GM12878 (cell line): ENCODE measurements at regions not wholly inside any gene's neighbourhood (a gene's known extent, or its start where the extent isn't known, plus 50 kb on each side); places are given as distances from the start of the nearest gene placed in this dataset.
A peak's percentile ranks its signal among the peaks of the same experiment; 100 is the strongest.

Experiments
- ASH2L ChIP-seq: fragments of 300-600, 200-600 bp; sonication (generic); IDR thresholded peaks from 2 replicates; pipeline ENCODE4 v1.6.1; 2017; ENCODE audit warnings: low read depth, mild to moderate bottlenecking, borderline replicate concordance
- ATF7 ChIP-seq: fragments of 450-650 bp; IDR thresholded peaks from 2 replicates; pipeline ENCODE4 v1.6.1; 2016; ENCODE audit warnings: low read depth, mild to moderate bottlenecking
- BACH1 ChIP-seq: fragments of 450-650 bp; IDR thresholded peaks from 2 replicates; pipeline ENCODE4 v1.6.1; 2017; ENCODE audit warnings: mild to moderate bottlenecking, borderline replicate concordance
- BCL11A ChIP-seq: IDR thresholded peaks from 2 replicates; pipeline ENCODE4 v1.6.1; 2011; ENCODE audit warnings: low read depth, low read length
- EP300 ChIP-seq, 2 experiments: fragments of 150-350 bp in 1 of 2; IDR thresholded peaks; 2 replicates each; pipeline ENCODE4 v1.6.1; 2011 to 2012; ENCODE audit warnings: low read depth in 2 of 2, low read length in 2 of 2, borderline replicate concordance in 1 of 2, improper control_type of control experiment in 1 of 2, inconsistent platforms in 1 of 2; ENCODE audit not compliant: control insufficient read depth in 1 of 2
- EZH2 ChIP-seq: IDR thresholded peaks from 2 replicates; pipeline ENCODE4 v1.6.1; 2012; ENCODE audit warnings: low read depth, mild to moderate bottlenecking, control low read depth, inconsistent platforms, low read length, borderline replicate concordance; ENCODE audit not compliant: control insufficient read depth
- MTA2 ChIP-seq: fragments of 450-650 bp; IDR thresholded peaks from 2 replicates; pipeline ENCODE4 v1.6.1; 2016; ENCODE audit warnings: low read depth, mild to moderate bottlenecking, moderate library complexity
- MYC ChIP-seq: IDR thresholded peaks from 2 replicates; pipeline ENCODE4 v1.6.1; 2011; ENCODE audit warnings: mild to moderate bottlenecking, low read length, moderate library complexity, inconsistent platforms; ENCODE audit not compliant: insufficient read depth, insufficient replicate concordance, insufficient read length, severe bottlenecking
- NFIC ChIP-seq: IDR thresholded peaks from 2 replicates; pipeline ENCODE4 v1.6.1; 2012; ENCODE audit warnings: low read depth, mild to moderate bottlenecking, inconsistent platforms, low read length, moderate library complexity
- PAX8 ChIP-seq: fragments of 450-650 bp; IDR thresholded peaks from 2 replicates; pipeline ENCODE4 v1.6.1; 2017; ENCODE audit warnings: mild to moderate bottlenecking, moderate library complexity
- POU2F2 ChIP-seq: IDR thresholded peaks from 3 replicates; pipeline ENCODE4 v1.6.1; 2011; ENCODE audit warnings: low read depth, mild to moderate bottlenecking, low read length, borderline replicate concordance
- YY1 ChIP-seq: IDR thresholded peaks from 2 replicates; pipeline ENCODE4 v1.6.1; 2011; ENCODE audit warnings: low read depth, mild to moderate bottlenecking, low read length
- TF ChIP-seq, protein P1 (sequence below): fragments of 450-650 bp; formaldehyde crosslinking; IDR thresholded peaks from 2 replicates; pipeline ENCODE4 v1.4.0; 2022; ENCODE audit warnings: mild to moderate bottlenecking, moderate library complexity
- TF ChIP-seq, protein P2 (sequence below): fragments of 450-650 bp; IDR thresholded peaks from 2 replicates; pipeline ENCODE4 v1.6.1; 2017; ENCODE audit warnings: mild to moderate bottlenecking
- TF ChIP-seq, protein P3 (sequence below): IDR thresholded peaks from 2 replicates; pipeline ENCODE4 v1.6.1; 2012; ENCODE audit warnings: improper control_type of control experiment, low read depth, low read length; ENCODE audit not compliant: insufficient replicate concordance
- TF ChIP-seq, protein P4 (sequence below): fragments of 450-650 bp; formaldehyde crosslinking; IDR thresholded peaks from 2 replicates; pipeline ENCODE4 v1.4.0; 2020; ENCODE audit warnings: mild to moderate bottlenecking, moderate library complexity

DNA sequence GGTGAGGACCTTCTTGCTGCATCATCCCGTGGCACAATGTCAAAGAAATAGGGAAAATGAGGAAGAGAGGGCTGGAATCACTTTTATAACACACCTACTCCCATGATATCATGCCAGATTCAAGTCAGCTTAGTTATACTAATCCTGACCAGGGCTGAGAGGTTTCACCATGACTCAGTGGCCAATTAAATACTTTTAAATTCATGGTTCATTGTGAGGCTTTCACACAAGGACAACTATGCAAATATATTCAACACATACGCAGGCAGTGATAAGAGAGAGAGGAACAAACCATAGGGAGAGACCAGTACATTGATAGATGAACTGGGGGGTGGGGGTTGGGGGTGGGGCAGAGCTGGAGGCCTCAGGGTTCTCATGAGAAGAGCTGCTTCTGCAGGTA is 313.1 kb downstream of the LRFN2 start (continued):
- no peak for TF ChIP-seq EZH2
- TF ChIP-seq YY1 = no peak
- TF ChIP-seq, protein P1, sequence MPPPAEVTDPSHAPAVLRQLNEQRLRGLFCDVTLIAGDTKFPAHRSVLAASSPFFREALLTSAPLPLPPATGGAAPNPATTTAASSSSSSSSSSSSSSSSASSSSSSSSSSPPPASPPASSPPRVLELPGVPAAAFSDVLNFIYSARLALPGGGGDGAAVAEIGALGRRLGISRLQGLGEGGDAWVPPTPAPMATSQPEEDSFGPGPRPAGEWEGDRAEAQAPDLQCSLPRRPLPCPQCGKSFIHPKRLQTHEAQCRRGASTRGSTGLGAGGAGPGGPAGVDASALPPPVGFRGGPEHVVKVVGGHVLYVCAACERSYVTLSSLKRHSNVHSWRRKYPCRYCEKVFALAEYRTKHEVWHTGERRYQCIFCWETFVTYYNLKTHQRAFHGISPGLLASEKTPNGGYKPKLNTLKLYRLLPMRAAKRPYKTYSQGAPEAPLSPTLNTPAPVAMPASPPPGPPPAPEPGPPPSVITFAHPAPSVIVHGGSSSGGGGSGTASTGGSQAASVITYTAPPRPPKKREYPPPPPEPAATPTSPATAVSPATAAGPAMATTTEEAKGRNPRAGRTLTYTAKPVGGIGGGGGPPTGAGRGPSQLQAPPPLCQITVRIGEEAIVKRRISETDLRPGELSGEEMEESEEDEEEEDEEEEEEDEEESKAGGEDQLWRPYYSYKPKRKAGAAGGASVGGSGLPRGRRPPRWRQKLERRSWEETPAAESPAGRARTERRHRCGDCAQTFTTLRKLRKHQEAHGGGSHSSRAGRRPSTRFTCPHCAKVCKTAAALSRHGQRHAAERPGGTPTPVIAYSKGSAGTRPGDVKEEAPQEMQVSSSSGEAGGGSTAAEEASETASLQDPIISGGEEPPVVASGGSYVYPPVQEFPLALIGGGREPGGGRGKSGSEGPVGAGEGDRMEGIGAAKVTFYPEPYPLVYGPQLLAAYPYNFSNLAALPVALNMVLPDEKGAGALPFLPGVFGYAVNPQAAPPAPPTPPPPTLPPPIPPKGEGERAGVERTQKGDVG (CRISPR knock-in tag) = no peak
- TF ChIP-seq BACH1 = no peak
- no peak for TF ChIP-seq PAX8
- TF ChIP-seq BCL11A = peak; percentile 51; the same call in 1 of the 2 replicates
- peak; percentile 93 for TF ChIP-seq MTA2
- no peak for TF ChIP-seq ASH2L
- TF ChIP-seq MYC = no peak
- TF ChIP-seq, protein P2, sequence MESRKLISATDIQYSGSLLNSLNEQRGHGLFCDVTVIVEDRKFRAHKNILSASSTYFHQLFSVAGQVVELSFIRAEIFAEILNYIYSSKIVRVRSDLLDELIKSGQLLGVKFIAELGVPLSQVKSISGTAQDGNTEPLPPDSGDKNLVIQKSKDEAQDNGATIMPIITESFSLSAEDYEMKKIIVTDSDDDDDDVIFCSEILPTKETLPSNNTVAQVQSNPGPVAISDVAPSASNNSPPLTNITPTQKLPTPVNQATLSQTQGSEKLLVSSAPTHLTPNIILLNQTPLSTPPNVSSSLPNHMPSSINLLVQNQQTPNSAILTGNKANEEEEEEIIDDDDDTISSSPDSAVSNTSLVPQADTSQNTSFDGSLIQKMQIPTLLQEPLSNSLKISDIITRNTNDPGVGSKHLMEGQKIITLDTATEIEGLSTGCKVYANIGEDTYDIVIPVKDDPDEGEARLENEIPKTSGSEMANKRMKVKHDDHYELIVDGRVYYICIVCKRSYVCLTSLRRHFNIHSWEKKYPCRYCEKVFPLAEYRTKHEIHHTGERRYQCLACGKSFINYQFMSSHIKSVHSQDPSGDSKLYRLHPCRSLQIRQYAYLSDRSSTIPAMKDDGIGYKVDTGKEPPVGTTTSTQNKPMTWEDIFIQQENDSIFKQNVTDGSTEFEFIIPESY = no peak
- peak; percentile 15; the same call in 1 of the 2 replicates for TF ChIP-seq ATF7
- TF ChIP-seq NFIC = no peak
- peak in 1 of 2 experiments; percentile 50; a peak in 2 of 4 replicates for TF ChIP-seq EP300 (IDR thresholded peaks at IDR 0.05; ENCODE audit: borderline replicate concordance in 1 of 2, control insufficient read depth in 1 of 2, low read depth in 2 of 2, low read length in 2 of 2)
- TF ChIP-seq, protein P3, sequence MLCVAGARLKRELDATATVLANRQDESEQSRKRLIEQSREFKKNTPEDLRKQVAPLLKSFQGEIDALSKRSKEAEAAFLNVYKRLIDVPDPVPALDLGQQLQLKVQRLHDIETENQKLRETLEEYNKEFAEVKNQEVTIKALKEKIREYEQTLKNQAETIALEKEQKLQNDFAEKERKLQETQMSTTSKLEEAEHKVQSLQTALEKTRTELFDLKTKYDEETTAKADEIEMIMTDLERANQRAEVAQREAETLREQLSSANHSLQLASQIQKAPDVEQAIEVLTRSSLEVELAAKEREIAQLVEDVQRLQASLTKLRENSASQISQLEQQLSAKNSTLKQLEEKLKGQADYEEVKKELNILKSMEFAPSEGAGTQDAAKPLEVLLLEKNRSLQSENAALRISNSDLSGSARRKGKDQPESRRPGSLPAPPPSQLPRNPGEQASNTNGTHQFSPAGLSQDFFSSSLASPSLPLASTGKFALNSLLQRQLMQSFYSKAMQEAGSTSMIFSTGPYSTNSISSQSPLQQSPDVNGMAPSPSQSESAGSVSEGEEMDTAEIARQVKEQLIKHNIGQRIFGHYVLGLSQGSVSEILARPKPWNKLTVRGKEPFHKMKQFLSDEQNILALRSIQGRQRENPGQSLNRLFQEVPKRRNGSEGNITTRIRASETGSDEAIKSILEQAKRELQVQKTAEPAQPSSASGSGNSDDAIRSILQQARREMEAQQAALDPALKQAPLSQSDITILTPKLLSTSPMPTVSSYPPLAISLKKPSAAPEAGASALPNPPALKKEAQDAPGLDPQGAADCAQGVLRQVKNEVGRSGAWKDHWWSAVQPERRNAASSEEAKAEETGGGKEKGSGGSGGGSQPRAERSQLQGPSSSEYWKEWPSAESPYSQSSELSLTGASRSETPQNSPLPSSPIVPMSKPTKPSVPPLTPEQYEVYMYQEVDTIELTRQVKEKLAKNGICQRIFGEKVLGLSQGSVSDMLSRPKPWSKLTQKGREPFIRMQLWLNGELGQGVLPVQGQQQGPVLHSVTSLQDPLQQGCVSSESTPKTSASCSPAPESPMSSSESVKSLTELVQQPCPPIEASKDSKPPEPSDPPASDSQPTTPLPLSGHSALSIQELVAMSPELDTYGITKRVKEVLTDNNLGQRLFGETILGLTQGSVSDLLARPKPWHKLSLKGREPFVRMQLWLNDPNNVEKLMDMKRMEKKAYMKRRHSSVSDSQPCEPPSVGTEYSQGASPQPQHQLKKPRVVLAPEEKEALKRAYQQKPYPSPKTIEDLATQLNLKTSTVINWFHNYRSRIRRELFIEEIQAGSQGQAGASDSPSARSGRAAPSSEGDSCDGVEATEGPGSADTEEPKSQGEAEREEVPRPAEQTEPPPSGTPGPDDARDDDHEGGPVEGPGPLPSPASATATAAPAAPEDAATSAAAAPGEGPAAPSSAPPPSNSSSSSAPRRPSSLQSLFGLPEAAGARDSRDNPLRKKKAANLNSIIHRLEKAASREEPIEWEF = no peak
- TF ChIP-seq, protein P4, sequence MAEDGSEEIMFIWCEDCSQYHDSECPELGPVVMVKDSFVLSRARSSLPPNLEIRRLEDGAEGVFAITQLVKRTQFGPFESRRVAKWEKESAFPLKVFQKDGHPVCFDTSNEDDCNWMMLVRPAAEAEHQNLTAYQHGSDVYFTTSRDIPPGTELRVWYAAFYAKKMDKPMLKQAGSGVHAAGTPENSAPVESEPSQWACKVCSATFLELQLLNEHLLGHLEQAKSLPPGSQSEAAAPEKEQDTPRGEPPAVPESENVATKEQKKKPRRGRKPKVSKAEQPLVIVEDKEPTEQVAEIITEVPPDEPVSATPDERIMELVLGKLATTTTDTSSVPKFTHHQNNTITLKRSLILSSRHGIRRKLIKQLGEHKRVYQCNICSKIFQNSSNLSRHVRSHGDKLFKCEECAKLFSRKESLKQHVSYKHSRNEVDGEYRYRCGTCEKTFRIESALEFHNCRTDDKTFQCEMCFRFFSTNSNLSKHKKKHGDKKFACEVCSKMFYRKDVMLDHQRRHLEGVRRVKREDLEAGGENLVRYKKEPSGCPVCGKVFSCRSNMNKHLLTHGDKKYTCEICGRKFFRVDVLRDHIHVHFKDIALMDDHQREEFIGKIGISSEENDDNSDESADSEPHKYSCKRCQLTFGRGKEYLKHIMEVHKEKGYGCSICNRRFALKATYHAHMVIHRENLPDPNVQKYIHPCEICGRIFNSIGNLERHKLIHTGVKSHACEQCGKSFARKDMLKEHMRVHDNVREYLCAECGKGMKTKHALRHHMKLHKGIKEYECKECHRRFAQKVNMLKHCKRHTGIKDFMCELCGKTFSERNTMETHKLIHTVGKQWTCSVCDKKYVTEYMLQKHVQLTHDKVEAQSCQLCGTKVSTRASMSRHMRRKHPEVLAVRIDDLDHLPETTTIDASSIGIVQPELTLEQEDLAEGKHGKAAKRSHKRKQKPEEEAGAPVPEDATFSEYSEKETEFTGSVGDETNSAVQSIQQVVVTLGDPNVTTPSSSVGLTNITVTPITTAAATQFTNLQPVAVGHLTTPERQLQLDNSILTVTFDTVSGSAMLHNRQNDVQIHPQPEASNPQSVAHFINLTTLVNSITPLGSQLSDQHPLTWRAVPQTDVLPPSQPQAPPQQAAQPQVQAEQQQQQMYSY (CRISPR knock-in tag) = no peak
- peak; percentile 71; the same call in 1 of the 3 replicates for TF ChIP-seq POU2F2
